K562 (cell line): ENCODE measurements at regions not wholly inside any gene's neighbourhood (a gene's known extent, or its start where the extent isn't known, plus 50 kb on each side); places are given as distances from the start of the nearest gene placed in this dataset.

ENCODE experiments used
- ATAC-seq: fragments of 200-7000 bp; cut with Tn5 transposase; 3 replicates; pipeline ENCODE4 v1.9.1; 2020; ENCODE audit warnings: moderate library complexity
- BruUV-seq: library from RNA; stranded (reverse); fragments of 400-500 nt; replicated peaks from 2 replicates; lab custom pipeline; 2021; lab: Mats Ljungman, UMichigan
- CTCF ChIA-PET: fragments of 300-600 bp; formaldehyde crosslinking; extraction: SDS; loops from one replicate; lab custom pipeline; 2021; ENCODE audit warnings: low intra/inter-chr PET ratio; lab: Yijun Ruan, JAX
- POLR2A ChIA-PET: fragments of 300-600, 350-650 bp; sonication (Branson Sonifier 250); formaldehyde crosslinking; extraction: SDS; loops from one replicate; lab custom pipeline; 2021; ENCODE audit warnings: antibody characterized with exemption, inconsistent platforms; lab: Yijun Ruan, JAX
- DNase-seq, 4 experiments: peaks; one replicate each; pipeline versions ENCODE4 v3.0.0 to v3.0.0-alpha.2; 2011 to 2018; ENCODE audit warnings: low spot score in 3 of 4, mixed read lengths in 3 of 4; ENCODE audit errors: extremely low read depth in 1 of 4
- FAIRE-seq: peaks from 2 replicates; lab custom pipeline; 2011; peaks lifted over from hg19 to GRCh38; lab: Jason Lieb, UNC
- H2AFZ ChIP-seq: 2 replicates; pipeline ENCODE4 v1.6.0; 2011; ENCODE audit warnings: low read depth, low read length, control low read depth, inconsistent platforms
- H3K27ac ChIP-seq: fragments of 200-600 bp; 3 replicates; pipeline ENCODE4 v1.8.0; 2011; ENCODE audit warnings: low read depth, mild to moderate bottlenecking, control low read depth, inconsistent platforms, low read length, moderate library complexity, mixed read lengths; ENCODE audit errors: extremely low read depth
- H3K27me3 ChIP-seq, 2 experiments: fragments of 300-600 bp in 1 of 2; 2 replicates in 1 of 2; 3 replicates in 1 of 2; pipeline versions ENCODE4 v1.6.0 to v1.8.0; 2011; ENCODE audit warnings: inconsistent platforms in 2 of 2, low read length in 2 of 2, mild to moderate bottlenecking in 1 of 2, mixed read lengths in 1 of 2, moderate library complexity in 1 of 2; ENCODE audit not compliant: control insufficient read depth in 2 of 2, insufficient read depth in 2 of 2
- H3K36me3 ChIP-seq: fragments of 300-600 bp; 3 replicates; pipeline ENCODE4 v1.8.0; 2011; ENCODE audit warnings: mild to moderate bottlenecking, low read length, inconsistent platforms; ENCODE audit not compliant: control insufficient read depth, insufficient read depth
- H3K4me1 ChIP-seq, 2 experiments: fragments of 200-600 bp in 1 of 2; replicated peaks in 1 of 2; 2 replicates in 1 of 2; 3 replicates in 1 of 2; pipeline versions ENCODE4 v1.5.1 to v1.8.0; 2011; ENCODE audit warnings: inconsistent platforms in 2 of 2, low read length in 2 of 2, mild to moderate bottlenecking in 1 of 2, mixed read lengths in 1 of 2, moderate library complexity in 1 of 2; ENCODE audit not compliant: control insufficient read depth in 2 of 2, insufficient read depth in 2 of 2
- H3K4me2 ChIP-seq: 2 replicates; pipeline ENCODE4 v1.6.1; 2011; ENCODE audit warnings: low read length, control low read depth, inconsistent platforms, mixed read lengths; ENCODE audit not compliant: insufficient read depth
- H3K4me3 ChIP-seq: fragments of 200-600 bp; sonication (generic), shearing (Covaris generic); 2 replicates; pipeline ENCODE4 v1.5.1; 2016; ENCODE audit warnings: control low read depth, inconsistent platforms
- H3K79me2 ChIP-seq: fragments of 200-600 bp; 3 replicates; pipeline ENCODE4 v1.8.0; 2011; ENCODE audit warnings: low read length, inconsistent platforms; ENCODE audit not compliant: control insufficient read depth, insufficient read depth
- H3K9ac ChIP-seq, 2 experiments: 2 replicates each; pipeline versions ENCODE4 v1.6.0 to v1.6.1; 2011; ENCODE audit warnings: low read depth in 2 of 2, low read length in 2 of 2, control low read depth in 1 of 2, inconsistent platforms in 1 of 2, mild to moderate bottlenecking in 1 of 2, mixed read lengths in 1 of 2; ENCODE audit not compliant: insufficient read depth in 1 of 2
- H3K9me1 ChIP-seq: one replicate; pipeline ENCODE4 v1.6.0; 2011; ENCODE audit warnings: inconsistent platforms, mild to moderate bottlenecking, low read length, moderate library complexity; ENCODE audit not compliant: control insufficient read depth, insufficient read depth
- H3K9me3 ChIP-seq: replicated peaks from 2 replicates; pipeline ENCODE4 v1.5.1; 2011; ENCODE audit warnings: low read depth, low read length, inconsistent platforms; ENCODE audit not compliant: control insufficient read depth, insufficient read depth
- H4K20me1 ChIP-seq: replicated peaks from 2 replicates; pipeline ENCODE4 v1.6.1; 2011; ENCODE audit warnings: low read length, inconsistent platforms, mixed read lengths; ENCODE audit not compliant: control insufficient read depth, insufficient read depth
- ARNT ChIP-seq, 2 experiments: fragments of 450-650 bp; IDR thresholded peaks; 2 replicates each; pipeline ENCODE4 v1.6.1; 2016; ENCODE audit warnings: mild to moderate bottlenecking in 1 of 2
- RFX1 ChIP-seq: fragments of 450-650 bp; IDR thresholded peaks from 2 replicates; pipeline ENCODE4 v1.6.1; 2016; ENCODE audit warnings: mild to moderate bottlenecking, moderate library complexity
- TCF7L2 ChIP-seq: fragments of 150-350 bp; IDR thresholded peaks from 2 replicates; pipeline ENCODE4 v1.6.1; 2016; ENCODE audit warnings: low read depth, mild to moderate bottlenecking, low read length, moderate library complexity
- WHSC1 ChIP-seq: IDR thresholded peaks from one replicate; pipeline ENCODE4 v1.6.1; 2012; ENCODE audit warnings: low read length, control low read depth, inconsistent platforms
- ZNF274 ChIP-seq: IDR thresholded peaks from 2 replicates; pipeline ENCODE4 v1.6.1; 2011; ENCODE audit warnings: low read depth, mild to moderate bottlenecking, low read length, moderate library complexity, borderline replicate concordance
- ZNF444 ChIP-seq: fragments of 250-450 bp; sonication (Bioruptor Pico); IDR thresholded peaks from 2 replicates; pipeline ENCODE4 v1.4.0; 2020; ENCODE audit warnings: mild to moderate bottlenecking, moderate library complexity
- ZNF785 ChIP-seq: fragments of 250-450 bp; sonication (Bioruptor Pico); IDR thresholded peaks from 2 replicates; pipeline ENCODE4 v1.4.0; 2020; ENCODE audit warnings: mild to moderate bottlenecking
- WGBS: fragments of 100-300 bp; shearing (Covaris generic); methylation state at CpG from one replicate; pipeline ENCODE4 v1.1.6; 2016; ENCODE audit warnings: low coverage, mixed read lengths; ENCODE audit not compliant: insufficient coverage; ENCODE audit errors: missing lambda C conversion rate; 5-methylcytosine and 5-hydroxymethylcytosine counted together
- in situ Hi-C: fragments of 300-500 bp; cut with MboI; formaldehyde crosslinking; loops from 4 replicates; pipeline ENCODE4 v1.15.0; 2018; ENCODE audit warnings: inconsistent platforms, mixed read lengths
- intact Hi-C: fragments of 100-400 bp; cut with micrococcal nuclease; formaldehyde crosslinking; loops from 2 replicates; pipeline ENCODE4 v1.14.2; 2022
- TF ChIP-seq, protein P1 (sequence below): sonication (generic); formaldehyde crosslinking; IDR thresholded peaks from 2 replicates; pipeline ENCODE4 v1.8.1; 2023; ENCODE audit warnings: missing genetic modification reagents, mild to moderate bottlenecking, borderline replicate concordance
- TF ChIP-seq, protein P2 (sequence below): sonication (generic); formaldehyde crosslinking; IDR thresholded peaks from 2 replicates; pipeline ENCODE4 v1.8.1; 2023; ENCODE audit warnings: mild to moderate bottlenecking, missing genetic modification reagents, moderate library complexity

DNA sequence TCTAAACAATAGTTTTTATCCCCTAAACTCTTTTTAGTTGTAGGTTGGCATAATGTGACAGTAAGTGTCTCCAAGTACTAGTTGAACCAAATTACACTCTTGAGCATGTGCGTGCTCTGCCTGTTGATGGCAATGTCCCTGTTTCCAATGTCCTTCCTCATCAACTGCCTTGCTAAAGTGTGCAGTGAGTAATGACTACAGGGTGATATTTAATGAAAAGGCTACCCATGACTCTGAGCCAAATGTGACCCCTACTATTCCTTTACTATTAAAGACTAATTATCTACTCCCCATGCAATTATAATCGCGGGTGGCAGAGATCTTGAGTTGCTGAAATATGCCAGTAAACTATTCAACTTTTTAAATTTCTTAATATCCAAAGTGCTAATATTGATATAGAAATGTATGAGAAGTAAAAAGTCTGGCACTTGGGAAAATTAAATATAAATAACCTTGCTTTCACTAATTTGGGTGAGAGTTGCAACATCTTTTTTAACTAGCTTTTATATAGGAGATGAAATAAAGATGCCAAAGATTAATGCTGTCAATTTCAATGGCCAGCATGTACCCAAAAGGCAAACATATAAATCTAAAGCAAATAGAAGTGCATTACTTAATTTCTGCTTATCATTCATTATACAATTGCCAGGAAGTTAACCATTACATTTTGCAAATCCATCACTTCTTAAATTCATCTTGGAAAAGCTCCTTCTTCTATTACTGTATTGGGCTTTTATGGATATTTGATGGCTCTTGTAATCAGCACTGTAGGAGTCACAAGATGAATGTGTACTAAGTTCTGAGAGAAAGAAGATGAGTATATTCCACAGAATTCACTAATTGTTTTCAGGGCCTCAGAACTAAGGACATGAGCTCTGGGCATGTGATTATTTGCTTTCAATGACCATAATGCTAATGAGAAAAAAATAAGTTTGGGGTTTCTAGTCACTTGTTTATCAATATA lies 518.2 kb upstream of the NAALADL2 start:
- no peak overlapping the region for H3K4me3 ChIP-seq
- ChIA-PET CTCF (interaction anchor here (0.7 kb wide), 1 partner anchor 9 kb away, joined by 4 read pairs; no protein-coding TSS in a partner anchor), POLR2A (no interaction called here)
- no peak overlapping the region for H3K9ac ChIP-seq
- DNase-seq (no peak), FAIRE-seq (no peak), ATAC-seq (no peak)
- WGBS, result 0% methylated on average over 3 of the region's 3 CpGs
- no peaks in the 10 kb centered on the region for H3K27me3 ChIP-seq
- H3K79me2 ChIP-seq, result no peaks in the 10 kb centered on the region
- H4K20me1 ChIP-seq, result no peaks in the 10 kb centered on the region
- TF ChIP-seq, protein P1, sequence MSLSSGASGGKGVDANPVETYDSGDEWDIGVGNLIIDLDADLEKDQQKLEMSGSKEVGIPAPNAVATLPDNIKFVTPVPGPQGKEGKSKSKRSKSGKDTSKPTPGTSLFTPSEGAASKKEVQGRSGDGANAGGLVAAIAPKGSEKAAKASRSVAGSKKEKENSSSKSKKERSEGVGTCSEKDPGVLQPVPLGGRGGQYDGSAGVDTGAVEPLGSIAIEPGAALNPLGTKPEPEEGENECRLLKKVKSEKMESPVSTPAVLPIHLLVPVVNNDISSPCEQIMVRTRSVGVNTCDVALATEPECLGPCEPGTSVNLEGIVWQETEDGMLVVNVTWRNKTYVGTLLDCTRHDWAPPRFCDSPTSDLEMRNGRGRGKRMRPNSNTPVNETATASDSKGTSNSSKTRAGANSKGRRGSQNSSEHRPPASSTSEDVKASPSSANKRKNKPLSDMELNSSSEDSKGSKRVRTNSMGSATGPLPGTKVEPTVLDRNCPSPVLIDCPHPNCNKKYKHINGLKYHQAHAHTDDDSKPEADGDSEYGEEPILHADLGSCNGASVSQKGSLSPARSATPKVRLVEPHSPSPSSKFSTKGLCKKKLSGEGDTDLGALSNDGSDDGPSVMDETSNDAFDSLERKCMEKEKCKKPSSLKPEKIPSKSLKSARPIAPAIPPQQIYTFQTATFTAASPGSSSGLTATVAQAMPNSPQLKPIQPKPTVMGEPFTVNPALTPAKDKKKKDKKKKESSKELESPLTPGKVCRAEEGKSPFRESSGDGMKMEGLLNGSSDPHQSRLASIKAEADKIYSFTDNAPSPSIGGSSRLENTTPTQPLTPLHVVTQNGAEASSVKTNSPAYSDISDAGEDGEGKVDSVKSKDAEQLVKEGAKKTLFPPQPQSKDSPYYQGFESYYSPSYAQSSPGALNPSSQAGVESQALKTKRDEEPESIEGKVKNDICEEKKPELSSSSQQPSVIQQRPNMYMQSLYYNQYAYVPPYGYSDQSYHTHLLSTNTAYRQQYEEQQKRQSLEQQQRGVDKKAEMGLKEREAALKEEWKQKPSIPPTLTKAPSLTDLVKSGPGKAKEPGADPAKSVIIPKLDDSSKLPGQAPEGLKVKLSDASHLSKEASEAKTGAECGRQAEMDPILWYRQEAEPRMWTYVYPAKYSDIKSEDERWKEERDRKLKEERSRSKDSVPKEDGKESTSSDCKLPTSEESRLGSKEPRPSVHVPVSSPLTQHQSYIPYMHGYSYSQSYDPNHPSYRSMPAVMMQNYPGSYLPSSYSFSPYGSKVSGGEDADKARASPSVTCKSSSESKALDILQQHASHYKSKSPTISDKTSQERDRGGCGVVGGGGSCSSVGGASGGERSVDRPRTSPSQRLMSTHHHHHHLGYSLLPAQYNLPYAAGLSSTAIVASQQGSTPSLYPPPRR, result no peak
- no peak for TF ChIP-seq ZNF444 (CRISPR knock-in tag)
- no peak for TF ChIP-seq RFX1
- TF ChIP-seq, protein P2, sequence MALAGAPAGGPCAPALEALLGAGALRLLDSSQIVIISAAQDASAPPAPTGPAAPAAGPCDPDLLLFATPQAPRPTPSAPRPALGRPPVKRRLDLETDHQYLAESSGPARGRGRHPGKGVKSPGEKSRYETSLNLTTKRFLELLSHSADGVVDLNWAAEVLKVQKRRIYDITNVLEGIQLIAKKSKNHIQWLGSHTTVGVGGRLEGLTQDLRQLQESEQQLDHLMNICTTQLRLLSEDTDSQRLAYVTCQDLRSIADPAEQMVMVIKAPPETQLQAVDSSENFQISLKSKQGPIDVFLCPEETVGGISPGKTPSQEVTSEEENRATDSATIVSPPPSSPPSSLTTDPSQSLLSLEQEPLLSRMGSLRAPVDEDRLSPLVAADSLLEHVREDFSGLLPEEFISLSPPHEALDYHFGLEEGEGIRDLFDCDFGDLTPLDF (CRISPR knock-in tag), result no peak
- TF ChIP-seq WHSC1, result no peak
- no peak for TF ChIP-seq ZNF274
- no peak for TF ChIP-seq TCF7L2
- no peak for TF ChIP-seq ZNF785
- no peak for TF ChIP-seq ARNT (IDR thresholded peaks at IDR 0.05)
- no peaks in the 10 kb centered on the region for H3K9me3 ChIP-seq
- H2AFZ ChIP-seq, result no peak overlapping the region
- H3K9me1 ChIP-seq, result no peaks in the 10 kb centered on the region
- no peaks in the 10 kb centered on the region for H3K4me1 ChIP-seq
- no TSS peak for BruUV-seq
- no peaks in the 10 kb centered on the region for H3K36me3 ChIP-seq
- intact Hi-C loops, result no loop called here
- in situ Hi-C loops, result no loop called here
- H3K27ac ChIP-seq, result no peak overlapping the region
- H3K4me2 ChIP-seq, result no peak overlapping the region
